GM12865 (cell line): ENCODE measurements at regions not wholly inside any gene's neighbourhood (a gene's known extent, or its start where the extent isn't known, plus 50 kb on each side); places are given as distances from the start of the nearest gene placed in this dataset.

Source experiments
- DNase-seq: peaks from one replicate; pipeline ENCODE4 v3.0.0; 2010; ENCODE audit warnings: low read depth
- H3K4me3 ChIP-seq: 2 replicates; pipeline ENCODE4 v1.5.1; 2011; ENCODE audit warnings: mild to moderate bottlenecking, low read depth, low read length, control low read depth
- CTCF ChIP-seq: IDR thresholded peaks from 2 replicates; pipeline ENCODE4 v1.5.1; 2011; ENCODE audit warnings: low read length, control low read depth, low read depth, inconsistent platforms; ENCODE audit not compliant: insufficient read depth; ENCODE audit errors: missing control alignments

DNA sequence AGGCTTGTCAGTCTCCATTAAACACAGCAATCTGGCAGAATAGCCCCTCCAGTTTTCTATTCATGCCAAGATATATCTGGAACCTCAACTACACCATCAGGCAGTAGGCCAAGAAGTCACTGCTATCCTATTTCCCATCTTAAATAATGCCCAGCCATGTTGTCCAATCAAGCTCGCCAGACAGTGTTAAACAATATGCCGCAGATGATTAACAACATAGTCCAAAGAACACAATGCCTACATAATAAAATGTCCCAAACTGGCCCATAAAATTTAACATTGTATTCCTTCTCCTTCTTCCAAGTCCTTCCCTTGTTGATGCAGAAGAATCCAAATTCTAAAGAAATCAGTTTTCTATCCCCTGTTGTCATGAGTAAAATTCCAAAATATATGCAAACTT lies 427.4 kb upstream of the PPP2R3A start:
- no peak for TF ChIP-seq CTCF
- no peak for DNase-seq
- no peak overlapping the region for H3K4me3 ChIP-seq

GRCh38 chr3:135539351-135539750 lies 426.2 kb upstream of the PPP2R3A start:
- TF ChIP-seq CTCF, result no peak
- no peak for DNase-seq
- H3K4me3 ChIP-seq, result no peak overlapping the region

DNA sequence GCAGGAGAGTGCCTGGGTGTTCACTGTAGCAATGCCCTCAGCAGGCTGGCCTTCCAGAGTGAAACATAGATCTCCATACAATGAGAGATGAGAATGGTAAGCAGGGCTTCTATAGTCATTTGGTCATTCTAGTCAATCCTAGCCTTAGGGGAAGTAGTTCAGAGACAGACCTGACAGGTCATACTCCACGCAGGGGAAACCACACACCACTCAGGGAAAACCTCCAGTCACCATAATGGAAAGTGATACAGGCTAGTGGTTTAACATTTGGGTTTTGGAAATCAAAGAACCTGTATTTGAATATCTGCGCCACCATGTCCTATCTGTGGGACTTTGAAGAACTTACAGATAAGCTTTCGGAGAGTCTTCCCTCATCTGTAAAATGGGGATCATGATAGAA lies 425.7 kb upstream of the PPP2R3A start:
- no peak for TF ChIP-seq CTCF
- H3K4me3 ChIP-seq, result no peak overlapping the region
- no peak for DNase-seq

GRCh38 chr3:135549928-135550494 lies 415.5 kb upstream of the PPP2R3A start:
- H3K4me3 ChIP-seq, result no peak overlapping the region
- TF ChIP-seq CTCF, result no peak
- no peak for DNase-seq

- no peak for DNase-seq
- no peak overlapping the region for H3K4me3 ChIP-seq
- TF ChIP-seq CTCF, result no peak
These were observed 409.4 kb upstream of the PPP2R3A start for GRCh38 chr3:135556174-135556573.

DNA sequence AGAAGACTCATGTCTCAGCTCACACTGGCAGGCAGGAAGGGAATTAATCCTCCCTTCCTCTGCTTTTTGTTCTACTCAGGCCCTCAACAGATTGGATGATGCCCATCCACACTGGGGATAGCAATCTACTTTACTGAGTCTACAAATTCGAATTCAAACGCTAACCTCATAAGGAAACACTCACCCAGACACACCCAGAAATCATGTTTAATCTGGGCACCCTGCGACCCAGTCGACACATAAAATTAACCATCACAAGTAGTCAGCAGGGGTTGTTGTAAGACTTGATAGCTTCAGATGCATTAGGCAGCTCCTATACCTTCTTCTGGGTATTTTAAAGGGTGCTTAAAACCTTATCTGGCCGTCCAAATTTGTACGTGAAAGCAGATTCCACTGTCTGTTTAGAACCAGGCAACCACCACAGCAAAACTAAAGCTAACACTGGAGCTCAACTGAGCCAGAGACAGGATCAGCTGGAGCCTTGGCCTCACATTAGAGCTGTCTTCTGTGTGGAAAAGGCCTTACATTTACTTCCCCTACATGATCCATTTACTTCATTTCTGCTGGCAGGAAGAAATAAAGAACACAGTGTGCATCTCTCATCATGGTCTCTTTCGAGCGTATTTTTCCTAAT lies 407.3 kb upstream of the PPP2R3A start:
- DNase-seq, result no peak
- H3K4me3 ChIP-seq, result no peak overlapping the region
- TF ChIP-seq CTCF, result no peak

GRCh38 chr3:135558906-135559305 lies 406.6 kb upstream of the PPP2R3A start:
- H3K4me3 ChIP-seq, result no peak overlapping the region
- DNase-seq, result no peak
- no peak for TF ChIP-seq CTCF
